H9 (cell line): ENCODE measurements at regions not wholly inside any gene's neighbourhood (a gene's known extent, or its start where the extent isn't known, plus 50 kb on each side); places are given as distances from the start of the nearest gene placed in this dataset.

Source experiments
- DNase-seq: peaks from one replicate; pipeline ENCODE4 v3.0.0-alpha.2; 2017
- H2AFZ ChIP-seq: one replicate; pipeline ENCODE4 v1.6.1; 2013; ENCODE audit warnings: mild to moderate bottlenecking, low read length, control low read depth, moderate library complexity
- H2AK5ac ChIP-seq: 2 replicates; pipeline ENCODE4 v1.6.1; 2013; ENCODE audit warnings: low read length, control low read depth, mixed read lengths; ENCODE audit not compliant: insufficient read length
- H2BK120ac ChIP-seq: one replicate; pipeline ENCODE4 v1.6.1; 2013; ENCODE audit warnings: low read depth, mild to moderate bottlenecking, low read length, control low read depth, inconsistent platforms; ENCODE audit not compliant: poor library complexity, severe bottlenecking
- H2BK12ac ChIP-seq: 2 replicates; pipeline ENCODE4 v1.6.1; 2013; ENCODE audit warnings: low read length, control low read depth, mixed read lengths, low read depth; ENCODE audit not compliant: insufficient read length
- H2BK15ac ChIP-seq: 2 replicates; pipeline ENCODE4 v1.6.1; 2013; ENCODE audit warnings: low read depth, low read length, control low read depth
- H2BK20ac ChIP-seq: one replicate; pipeline ENCODE4 v1.6.1; 2013; ENCODE audit warnings: low read depth, mild to moderate bottlenecking, low read length, control low read depth, inconsistent platforms; ENCODE audit not compliant: poor library complexity, severe bottlenecking
- H2BK5ac ChIP-seq: 2 replicates; pipeline ENCODE4 v1.6.1; 2013; ENCODE audit warnings: low read length, control low read depth, mixed read lengths; ENCODE audit not compliant: insufficient read length
- H3K14ac ChIP-seq: 2 replicates; pipeline ENCODE4 v1.6.1; 2013; ENCODE audit warnings: low read length, control low read depth; ENCODE audit not compliant: insufficient read depth
- H3K18ac ChIP-seq: 2 replicates; pipeline ENCODE4 v1.6.1; 2013; ENCODE audit warnings: low read depth, mild to moderate bottlenecking, mixed read lengths, low read length, control low read depth; ENCODE audit not compliant: insufficient read length
- H3K23ac ChIP-seq: 2 replicates; pipeline ENCODE4 v1.6.1; 2013; ENCODE audit warnings: low read length, control low read depth, mixed read lengths, low read depth; ENCODE audit not compliant: insufficient read length
- H3K23me2 ChIP-seq: 2 replicates; pipeline ENCODE4 v1.6.1; 2013; ENCODE audit warnings: low read depth, mild to moderate bottlenecking, mixed read lengths, low read length, control low read depth; ENCODE audit not compliant: insufficient read length, poor library complexity, severe bottlenecking
- H3K27ac ChIP-seq: 2 replicates; pipeline ENCODE4 v1.5.1; 2013; ENCODE audit warnings: low read length, control low read depth, mixed read lengths, low read depth; ENCODE audit not compliant: insufficient read length
- H3K27me3 ChIP-seq: 2 replicates; pipeline ENCODE4 v1.6.1; 2013; ENCODE audit warnings: low read length, control low read depth, inconsistent platforms; ENCODE audit not compliant: insufficient read depth
- H3K4ac ChIP-seq: 2 replicates; pipeline ENCODE4 v1.6.1; 2013; ENCODE audit warnings: low read depth, mild to moderate bottlenecking, control low read depth, inconsistent platforms, low read length, moderate library complexity
- H3K4me1 ChIP-seq: 2 replicates; pipeline ENCODE4 v1.6.1; 2013; ENCODE audit warnings: low read length, control low read depth, inconsistent platforms; ENCODE audit not compliant: insufficient read depth
- H3K4me2 ChIP-seq: 2 replicates; pipeline ENCODE4 v1.6.1; 2013; ENCODE audit warnings: low read length, control low read depth, mixed read lengths; ENCODE audit not compliant: insufficient read length, insufficient read depth
- H3K56ac ChIP-seq: 2 replicates; pipeline ENCODE4 v1.6.1; 2013; ENCODE audit warnings: low read depth, mild to moderate bottlenecking, mixed read lengths, low read length, control low read depth; ENCODE audit not compliant: insufficient read length
- H3K79me1 ChIP-seq: 2 replicates; pipeline ENCODE4 v1.6.1; 2013; ENCODE audit warnings: low read depth, mild to moderate bottlenecking, moderate library complexity, low read length, control low read depth, inconsistent platforms; ENCODE audit not compliant: insufficient read depth, poor library complexity, severe bottlenecking
- H3K79me2 ChIP-seq: 2 replicates; pipeline ENCODE4 v1.6.1; 2013; ENCODE audit warnings: low read length, control low read depth, inconsistent platforms; ENCODE audit not compliant: insufficient read depth
- H3K9ac ChIP-seq: 2 replicates; pipeline ENCODE4 v1.6.1; 2013; ENCODE audit warnings: low read length, control low read depth, mixed read lengths; ENCODE audit not compliant: insufficient read length; ENCODE audit errors: extremely low read depth
- H3K9me3 ChIP-seq: one replicate; pipeline ENCODE4 v1.6.1; 2013; ENCODE audit warnings: low read depth, low read length, inconsistent platforms; ENCODE audit not compliant: control insufficient read depth
- H3T11ph ChIP-seq: one replicate; pipeline ENCODE4 v1.6.1; 2013; ENCODE audit warnings: mild to moderate bottlenecking, low read length, control low read depth, inconsistent platforms
- H4K20me1 ChIP-seq: one replicate; pipeline ENCODE4 v1.6.1; 2013; ENCODE audit not compliant: control insufficient read depth, insufficient read length, insufficient read depth
- H4K5ac ChIP-seq: 2 replicates; pipeline ENCODE4 v1.6.1; 2013; ENCODE audit warnings: low read depth, mild to moderate bottlenecking, mixed read lengths, low read length, control low read depth; ENCODE audit not compliant: insufficient read length
- H4K8ac ChIP-seq: replicated peaks from 2 replicates; pipeline ENCODE4 v1.6.1; 2013; ENCODE audit warnings: low read length, control low read depth, mixed read lengths, low read depth; ENCODE audit not compliant: insufficient read length
- H4K91ac ChIP-seq: 2 replicates; pipeline ENCODE4 v1.6.1; 2013; ENCODE audit warnings: low read depth, mild to moderate bottlenecking, moderate library complexity, mixed read lengths, low read length, control low read depth; ENCODE audit not compliant: insufficient read length
- H3K27ac Mint-ChIP-seq, 3 experiments: 2 replicates in 2 of 3; 3 replicates in 1 of 3; pipeline ENCODE4 v1.8.0; 2020 to 2021; ENCODE audit warnings: mixed read lengths in 3 of 3, mild to moderate bottlenecking in 1 of 3, moderate library complexity in 1 of 3
- H3K27me3 Mint-ChIP-seq: 2 replicates; pipeline ENCODE4 v1.8.0; 2021; ENCODE audit warnings: low read depth, mild to moderate bottlenecking, moderate library complexity, mixed read lengths
- H3K36me3 Mint-ChIP-seq, 3 experiments: 2 replicates in 2 of 3; 3 replicates in 1 of 3; pipeline ENCODE4 v1.8.0; 2020 to 2021; ENCODE audit warnings: low read depth in 3 of 3, mixed read lengths in 3 of 3; ENCODE audit not compliant: insufficient read depth in 1 of 3
- H3K4me1 Mint-ChIP-seq, 2 experiments: 2 replicates each; pipeline ENCODE4 v1.8.0; 2020; ENCODE audit warnings: mixed read lengths in 2 of 2
- H3K4me3 Mint-ChIP-seq, 2 experiments: 2 replicates in 1 of 2; 3 replicates in 1 of 2; pipeline ENCODE4 v1.8.0; 2020 to 2021; ENCODE audit warnings: mild to moderate bottlenecking in 2 of 2, mixed read lengths in 2 of 2, moderate library complexity in 1 of 2
- H3K9me3 Mint-ChIP-seq, 2 experiments: 2 replicates in 1 of 2; 3 replicates in 1 of 2; pipeline ENCODE4 v1.8.0; 2020; ENCODE audit warnings: mild to moderate bottlenecking in 2 of 2, mixed read lengths in 2 of 2, moderate library complexity in 1 of 2
- WGBS: extraction: QIAGEN DNeasy Blood & Tissue Kit; methylation state at CpG from one replicate; pipeline ENCODE4 v1.1.7; 2013; ENCODE audit warnings: missing lambda C conversion rate, low lambda C conversion rate, mixed read lengths; ENCODE audit not compliant: insufficient read length; ENCODE audit errors: extremely low coverage; 5-methylcytosine and 5-hydroxymethylcytosine counted together
- TF ChIP-seq, protein P1 (sequence below): fragments of 200-600 bp; sonication (generic); conservative IDR thresholded peaks from 3 replicates; pipeline ENCODE4 v1.8.0; 2021; ENCODE audit warnings: antibody characterized with exemption, mild to moderate bottlenecking

DNA sequence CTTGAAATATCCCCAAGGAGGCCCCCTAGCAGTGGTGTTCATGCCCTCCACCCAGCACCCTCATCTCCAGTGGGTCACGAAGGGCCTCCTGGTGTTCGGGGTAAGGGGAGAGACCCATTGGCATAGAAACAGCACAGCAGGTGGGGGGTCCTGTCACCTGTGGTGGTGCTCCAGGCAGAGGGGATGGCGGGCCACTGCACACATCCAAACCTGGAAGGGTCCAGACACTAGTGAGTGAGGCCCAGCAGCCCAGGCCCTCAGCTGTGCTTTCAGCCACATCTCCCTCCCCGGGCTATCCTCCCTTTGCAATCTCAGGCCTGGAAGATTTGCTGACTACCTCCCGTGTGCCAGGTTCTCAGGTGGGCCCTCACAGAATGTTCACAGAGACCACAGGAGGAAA is 59.4 kb upstream of the LYVE1 start:
- no peak for DNase-seq
- Histone ChIP-seq H3K9ac (no peak overlapping the region), H3K27ac (no peak overlapping the region), H2BK15ac (no peak overlapping the region), H3T11ph (no peak overlapping the region), H3K4me1 (no peaks in the 10 kb centered on the region), H3K56ac (no peak overlapping the region), H2BK120ac (no peak overlapping the region), H3K79me1 (no peaks in the 10 kb centered on the region), H2AK5ac (no peak overlapping the region), H3K9me3 (no peaks in the 10 kb centered on the region), H3K14ac (no peak overlapping the region), H3K23me2 (no peaks in the 10 kb centered on the region), H3K79me2 (no peaks in the 10 kb centered on the region), H4K8ac (no peak overlapping the region), H2BK12ac (no peak overlapping the region), H2BK5ac (no peak overlapping the region), H4K20me1 (no peaks in the 10 kb centered on the region), H4K91ac (no peak overlapping the region), H3K4ac (no peak overlapping the region), H3K23ac (no peak overlapping the region), H3K18ac (no peak overlapping the region), H3K4me2 (no peak overlapping the region), H2BK20ac (no peak overlapping the region), H3K27me3 (no peaks in the 10 kb centered on the region), H2AFZ (no peak overlapping the region), H4K5ac (no peak overlapping the region)
- H3K27ac Mint-ChIP-seq, result no peak overlapping the region
- no peaks in the 10 kb centered on the region for H3K9me3 Mint-ChIP-seq
- H3K4me3 Mint-ChIP-seq, result no peak overlapping the region
- no CpG with 5 or more reads among the region's 5 CpGs for WGBS
- H3K36me3 Mint-ChIP-seq, result no peaks in the 10 kb centered on the region
- H3K4me1 Mint-ChIP-seq, result peaks cover 3 to 7% of the 10 kb centered on the region in 2 experiments; a peak in 3 of 4 replicates
- TF ChIP-seq, protein P1, sequence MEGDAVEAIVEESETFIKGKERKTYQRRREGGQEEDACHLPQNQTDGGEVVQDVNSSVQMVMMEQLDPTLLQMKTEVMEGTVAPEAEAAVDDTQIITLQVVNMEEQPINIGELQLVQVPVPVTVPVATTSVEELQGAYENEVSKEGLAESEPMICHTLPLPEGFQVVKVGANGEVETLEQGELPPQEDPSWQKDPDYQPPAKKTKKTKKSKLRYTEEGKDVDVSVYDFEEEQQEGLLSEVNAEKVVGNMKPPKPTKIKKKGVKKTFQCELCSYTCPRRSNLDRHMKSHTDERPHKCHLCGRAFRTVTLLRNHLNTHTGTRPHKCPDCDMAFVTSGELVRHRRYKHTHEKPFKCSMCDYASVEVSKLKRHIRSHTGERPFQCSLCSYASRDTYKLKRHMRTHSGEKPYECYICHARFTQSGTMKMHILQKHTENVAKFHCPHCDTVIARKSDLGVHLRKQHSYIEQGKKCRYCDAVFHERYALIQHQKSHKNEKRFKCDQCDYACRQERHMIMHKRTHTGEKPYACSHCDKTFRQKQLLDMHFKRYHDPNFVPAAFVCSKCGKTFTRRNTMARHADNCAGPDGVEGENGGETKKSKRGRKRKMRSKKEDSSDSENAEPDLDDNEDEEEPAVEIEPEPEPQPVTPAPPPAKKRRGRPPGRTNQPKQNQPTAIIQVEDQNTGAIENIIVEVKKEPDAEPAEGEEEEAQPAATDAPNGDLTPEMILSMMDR, result no peak
- no peaks in the 10 kb centered on the region; the same call in none of the 2 replicates for H3K27me3 Mint-ChIP-seq
